ENCODE measurements at regions not wholly inside any gene's neighbourhood (a gene's known extent, or its start where the extent isn't known, plus 50 kb on each side); places are given as distances from the start of the nearest gene placed in this dataset.
"Not testable (repeated sequence)": the region's sequence is repeated elsewhere in the genome, so short reads cannot be mapped to it uniquely, and the experiment has no call there.

GRCh38 chr1:229119876-229120275 is 151.0 kb upstream of the RAB4A start:
- no peak for DNase-seq

GRCh38 chr1:229121845-229122436 is 149.0 kb upstream of the RAB4A start:
- peak; percentile 74 for DNase-seq

GRCh38 chr1:229122606-229123005 is 148.3 kb upstream of the RAB4A start:
- no peak for DNase-seq

GRCh38 chr1:229124116-229124515 is 146.8 kb upstream of the RAB4A start:
- DNase-seq: no peak

GRCh38 chr1:229124520-229125124 is 146.3 kb upstream of the RAB4A start:
- DNase-seq: no peak

- DNase-seq: no peak
These were observed 143.6 kb upstream of the RAB4A start for GRCh38 chr1:229127301-229127700.

GRCh38 chr1:229128066-229128608 is 142.8 kb upstream of the RAB4A start:
- no peak for DNase-seq

- no peak for DNase-seq
These were observed 141.4 kb upstream of the RAB4A start for GRCh38 chr1:229129301-229130027.

GRCh38 chr1:229130028-229130668 is 140.8 kb upstream of the RAB4A start:
- DNase-seq: no peak

- no peak for DNase-seq
These were observed 139.4 kb upstream of the RAB4A start for GRCh38 chr1:229131243-229132105.

- DNase-seq: no peak
These were observed 138.8 kb upstream of the RAB4A start for GRCh38 chr1:229132106-229132443.

- DNase-seq: no peak
These were observed 138.2 kb upstream of the RAB4A start for GRCh38 chr1:229132706-229133105.

GRCh38 chr1:229133151-229133550 is 137.8 kb upstream of the RAB4A start:
- no peak for DNase-seq

- DNase-seq: no peak
These were observed 137.1 kb upstream of the RAB4A start for GRCh38 chr1:229133811-229134210.

GRCh38 chr1:229134381-229135217 is 136.3 kb upstream of the RAB4A start:
- not testable (repeated sequence) for DNase-seq

- no peak for DNase-seq
These were observed 135.1 kb upstream of the RAB4A start for GRCh38 chr1:229135773-229136172.

- no peak for DNase-seq
These were observed 134.1 kb upstream of the RAB4A start for GRCh38 chr1:229136822-229137221.

GRCh38 chr1:229137271-229137670 is 133.6 kb upstream of the RAB4A start:
- DNase-seq: no peak

GRCh38 chr1:229138058-229138457 is 132.9 kb upstream of the RAB4A start:
- no peak for DNase-seq

- no peak for DNase-seq
These were observed 131.4 kb upstream of the RAB4A start for GRCh38 chr1:229139331-229140118.

- no peak for DNase-seq
These were observed 130.9 kb upstream of the RAB4A start for GRCh38 chr1:229140119-229140396.

Measured in NCI-H1436 treated with DMSO at 0.1 percent for 48 hours (cell line).